ENCODE measurements at regions not wholly inside any gene's neighbourhood (a gene's known extent, or its start where the extent isn't known, plus 50 kb on each side); places are given as distances from the start of the nearest gene placed in this dataset.

DNA sequence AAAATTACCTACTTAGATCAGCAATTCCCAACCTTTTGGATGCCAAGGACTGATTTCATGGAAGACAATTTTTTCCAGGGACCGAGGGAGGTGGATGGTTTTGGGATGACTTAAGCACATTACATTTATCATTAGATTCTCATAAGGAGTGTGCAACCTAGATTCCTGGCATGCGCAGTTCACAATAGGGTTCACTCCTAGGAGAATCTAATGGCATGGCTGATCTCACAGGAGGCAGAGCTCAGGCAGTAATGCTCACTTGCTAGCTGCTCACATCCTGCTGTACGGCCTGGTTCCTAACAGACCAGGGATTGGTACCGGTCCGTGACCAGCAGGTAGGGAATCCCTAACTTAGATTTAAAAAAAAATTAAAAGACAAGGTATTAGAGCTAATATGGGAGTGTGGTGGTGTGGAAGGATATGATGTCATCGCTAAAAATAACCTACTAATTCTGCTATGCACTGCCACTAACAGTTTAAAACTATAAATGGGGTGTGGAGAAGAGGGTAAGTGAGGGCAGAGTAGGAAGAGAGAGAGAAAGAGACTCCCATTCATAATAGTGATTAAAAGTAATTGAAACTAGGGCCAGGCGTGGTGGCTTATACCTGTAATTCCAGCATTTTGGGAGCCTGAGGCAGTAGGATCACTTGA is 282.7 kb downstream of the BAMBI start:
- TF ChIP-seq POLR2A (conservative IDR thresholded peaks at IDR 0.05) (no peak), ZNF175 (CRISPR knock-in tag; IDR thresholded peaks at IDR 0.05; ENCODE audit: low read depth) (0 out of 2 replicates have a peak, but pooled peaks have one; percentile 41), ZNF639 (CRISPR knock-in tag; conservative IDR thresholded peaks at IDR 0.05 in 1 of 2, IDR thresholded peaks at IDR 0.05 in 1 of 2) (no peak), KLF16 (IDR thresholded peaks at IDR 0.05) (no peak)
- TF ChIP-seq, protein P1, sequence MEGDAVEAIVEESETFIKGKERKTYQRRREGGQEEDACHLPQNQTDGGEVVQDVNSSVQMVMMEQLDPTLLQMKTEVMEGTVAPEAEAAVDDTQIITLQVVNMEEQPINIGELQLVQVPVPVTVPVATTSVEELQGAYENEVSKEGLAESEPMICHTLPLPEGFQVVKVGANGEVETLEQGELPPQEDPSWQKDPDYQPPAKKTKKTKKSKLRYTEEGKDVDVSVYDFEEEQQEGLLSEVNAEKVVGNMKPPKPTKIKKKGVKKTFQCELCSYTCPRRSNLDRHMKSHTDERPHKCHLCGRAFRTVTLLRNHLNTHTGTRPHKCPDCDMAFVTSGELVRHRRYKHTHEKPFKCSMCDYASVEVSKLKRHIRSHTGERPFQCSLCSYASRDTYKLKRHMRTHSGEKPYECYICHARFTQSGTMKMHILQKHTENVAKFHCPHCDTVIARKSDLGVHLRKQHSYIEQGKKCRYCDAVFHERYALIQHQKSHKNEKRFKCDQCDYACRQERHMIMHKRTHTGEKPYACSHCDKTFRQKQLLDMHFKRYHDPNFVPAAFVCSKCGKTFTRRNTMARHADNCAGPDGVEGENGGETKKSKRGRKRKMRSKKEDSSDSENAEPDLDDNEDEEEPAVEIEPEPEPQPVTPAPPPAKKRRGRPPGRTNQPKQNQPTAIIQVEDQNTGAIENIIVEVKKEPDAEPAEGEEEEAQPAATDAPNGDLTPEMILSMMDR (IDR thresholded peaks at IDR 0.05 in 2 of 3, conservative IDR thresholded peaks at IDR 0.05 in 1 of 3; ENCODE audit: insufficient read depth in 2 of 3, low read depth in 1 of 3, low read length in 3 of 3), result no peak
